Fibroblast of villous mesenchyme (primary cell): ENCODE measurements at regions not wholly inside any gene's neighbourhood (a gene's known extent, or its start where the extent isn't known, plus 50 kb on each side); places are given as distances from the start of the nearest gene placed in this dataset.

Source experiments
- DNase-seq: peaks from one replicate; pipeline ENCODE4 v3.0.0-alpha.2; 2010; ENCODE audit warnings: low read depth
- H3K4me3 ChIP-seq: 2 replicates; pipeline ENCODE4 v1.5.1; 2011; ENCODE audit warnings: low read depth, mild to moderate bottlenecking, low read length
- CTCF ChIP-seq: IDR thresholded peaks from 2 replicates; pipeline ENCODE4 v1.5.1; 2012; ENCODE audit warnings: low read depth, mild to moderate bottlenecking, low read length; ENCODE audit not compliant: insufficient read depth

- H3K4me3 ChIP-seq: no peak overlapping the region
- no peak for DNase-seq
- no peak for TF ChIP-seq CTCF
Measured at GRCh38 chr4:132125131-132125530, 1024.0 kb upstream of the PCDH10 start.

- no peak overlapping the region for H3K4me3 ChIP-seq
- TF ChIP-seq CTCF: no peak
- DNase-seq: no peak
Measured at GRCh38 chr4:132132433-132132832, 1016.7 kb upstream of the PCDH10 start.

GRCh38 chr4:132169660-132170059 lies 979.4 kb upstream of the PCDH10 start:
- DNase-seq: no peak
- no peak overlapping the region for H3K4me3 ChIP-seq
- no peak for TF ChIP-seq CTCF

GRCh38 chr4:132180020-132180427 lies 969.1 kb upstream of the PCDH10 start:
- DNase-seq: peak; percentile 7
- TF ChIP-seq CTCF: no peak
- no peak overlapping the region for H3K4me3 ChIP-seq

GRCh38 chr4:132195176-132195575 lies 953.9 kb upstream of the PCDH10 start:
- no peak for TF ChIP-seq CTCF
- DNase-seq: peak; percentile 12
- no peak overlapping the region for H3K4me3 ChIP-seq

GRCh38 chr4:132203618-132204017 lies 945.5 kb upstream of the PCDH10 start:
- no peak for TF ChIP-seq CTCF
- no peak overlapping the region for H3K4me3 ChIP-seq
- DNase-seq: no peak

- no peak for DNase-seq
- no peak overlapping the region for H3K4me3 ChIP-seq
- no peak for TF ChIP-seq CTCF
Measured at GRCh38 chr4:132214519-132214918, 934.6 kb upstream of the PCDH10 start.
